Uterus (tissue), 2 donors: ENCODE measurements at regions not wholly inside any gene's neighbourhood (a gene's known extent, or its start where the extent isn't known, plus 50 kb on each side); places are given as distances from the start of the nearest gene placed in this dataset.

Experiments
- POLR2A ChIP-seq, 2 donors: fragments of 450-650 bp; IDR thresholded peaks; one replicate each; pipeline ENCODE4 v1.6.1; 2016; ENCODE audit warnings: antibody characterized with exemption in 2 of 2, mild to moderate bottlenecking in 1 of 2, moderate library complexity in 1 of 2
- TF ChIP-seq, protein P1 (sequence below), 4 experiments: fragments of 200-600 bp in 2 of 4; fragments of 450-650 bp in 2 of 4; sonication (generic) in 2 of 4; IDR thresholded peaks; one replicate each; pipeline ENCODE4 v1.5.1; 2016 to 2019; ENCODE audit warnings: antibody characterized with exemption in 4 of 4, mild to moderate bottlenecking in 2 of 4, moderate library complexity in 1 of 4

DNA sequence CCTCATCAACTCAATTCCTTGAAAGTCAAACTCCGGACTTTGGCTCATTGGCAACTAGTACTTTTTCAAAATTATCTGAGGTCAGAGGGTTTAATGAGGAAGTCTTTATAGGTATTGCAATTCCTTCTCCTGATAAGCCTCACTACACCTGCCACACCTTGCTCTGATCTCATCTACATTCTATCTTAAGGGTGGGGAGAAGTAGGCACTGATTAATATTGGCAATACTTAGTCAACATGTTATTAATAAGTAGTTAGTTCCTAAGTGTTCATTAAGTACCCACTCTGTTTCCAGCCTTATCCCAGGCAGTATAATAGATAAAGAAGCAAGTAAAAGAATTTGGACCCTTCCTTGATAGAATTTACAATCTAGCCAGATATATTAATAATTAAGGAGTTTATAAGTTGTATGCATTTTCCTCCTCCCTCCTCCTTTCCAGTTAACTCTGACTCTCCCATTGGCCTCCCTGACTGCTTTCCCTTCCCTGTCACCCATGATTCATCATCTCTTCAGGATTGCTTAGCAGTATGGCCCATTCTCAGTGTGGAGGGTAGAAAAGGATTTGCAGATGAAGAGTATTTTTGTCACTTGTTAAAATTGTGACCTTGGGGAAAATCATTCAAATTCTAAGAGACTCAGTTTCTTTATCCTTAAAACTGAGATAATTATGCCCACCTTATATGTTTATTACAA lies 231.0 kb upstream of the ATP2B1 start:
- TF ChIP-seq, protein P1, sequence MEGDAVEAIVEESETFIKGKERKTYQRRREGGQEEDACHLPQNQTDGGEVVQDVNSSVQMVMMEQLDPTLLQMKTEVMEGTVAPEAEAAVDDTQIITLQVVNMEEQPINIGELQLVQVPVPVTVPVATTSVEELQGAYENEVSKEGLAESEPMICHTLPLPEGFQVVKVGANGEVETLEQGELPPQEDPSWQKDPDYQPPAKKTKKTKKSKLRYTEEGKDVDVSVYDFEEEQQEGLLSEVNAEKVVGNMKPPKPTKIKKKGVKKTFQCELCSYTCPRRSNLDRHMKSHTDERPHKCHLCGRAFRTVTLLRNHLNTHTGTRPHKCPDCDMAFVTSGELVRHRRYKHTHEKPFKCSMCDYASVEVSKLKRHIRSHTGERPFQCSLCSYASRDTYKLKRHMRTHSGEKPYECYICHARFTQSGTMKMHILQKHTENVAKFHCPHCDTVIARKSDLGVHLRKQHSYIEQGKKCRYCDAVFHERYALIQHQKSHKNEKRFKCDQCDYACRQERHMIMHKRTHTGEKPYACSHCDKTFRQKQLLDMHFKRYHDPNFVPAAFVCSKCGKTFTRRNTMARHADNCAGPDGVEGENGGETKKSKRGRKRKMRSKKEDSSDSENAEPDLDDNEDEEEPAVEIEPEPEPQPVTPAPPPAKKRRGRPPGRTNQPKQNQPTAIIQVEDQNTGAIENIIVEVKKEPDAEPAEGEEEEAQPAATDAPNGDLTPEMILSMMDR (IDR thresholded peaks at IDR 0.05) = no peak
- no peak for TF ChIP-seq POLR2A (IDR thresholded peaks at IDR 0.05)
